Smooth muscle cell (in vitro differentiated cells): ENCODE measurements at regions not wholly inside any gene's neighbourhood (a gene's known extent, or its start where the extent isn't known, plus 50 kb on each side); places are given as distances from the start of the nearest gene placed in this dataset.
"Not testable (repeated sequence)": the region's sequence is repeated elsewhere in the genome, so short reads cannot be mapped to it uniquely, and the experiment has no call there.

Source experiments
- DNase-seq: peaks from one replicate; lab custom pipeline; 2025; ENCODE audit not compliant: unreplicated experiment; lab: John Stamatoyannopoulos, UW
- H2AFZ ChIP-seq: fragments of 200-600 bp; sonication (generic); 2 replicates; pipeline ENCODE4 v1.6.0; 2016; ENCODE audit warnings: antibody characterized with exemption, low read depth, mild to moderate bottlenecking
- H3F3A ChIP-seq: fragments of 200-600 bp; sonication (generic); 2 replicates; pipeline ENCODE4 v1.6.0; 2017; ENCODE audit warnings: antibody characterized with exemption, low read depth
- H3K27ac ChIP-seq: fragments of 200-600 bp; sonication (generic); 2 replicates; pipeline ENCODE4 v1.5.1; 2016; ENCODE audit warnings: low read depth, mild to moderate bottlenecking
- H3K27me3 ChIP-seq: fragments of 200-600 bp; sonication (generic); 2 replicates; pipeline ENCODE4 v1.6.1; 2016; ENCODE audit warnings: low read depth, mild to moderate bottlenecking
- H3K36me3 ChIP-seq: fragments of 200-600 bp; sonication (generic); 2 replicates; pipeline ENCODE4 v1.5.1; 2016; ENCODE audit warnings: low read depth
- H3K4me1 ChIP-seq: fragments of 200-600 bp; sonication (generic); 2 replicates; pipeline ENCODE4 v1.5.1; 2016; ENCODE audit warnings: low read depth
- H3K4me2 ChIP-seq: fragments of 200-600 bp; sonication (generic); 2 replicates; pipeline ENCODE4 v1.6.0; 2016; ENCODE audit warnings: mild to moderate bottlenecking
- H3K4me3 ChIP-seq: fragments of 200-600 bp; sonication (generic); 2 replicates; pipeline ENCODE4 v1.5.1; 2016; ENCODE audit warnings: mild to moderate bottlenecking
- H3K79me2 ChIP-seq: fragments of 200-600 bp; sonication (generic); 2 replicates; pipeline ENCODE4 v1.6.0; 2016; ENCODE audit warnings: low read depth, mild to moderate bottlenecking
- H3K9ac ChIP-seq: fragments of 200-600 bp; sonication (generic); 2 replicates; pipeline ENCODE4 v1.6.0; 2016; ENCODE audit warnings: low read depth
- H3K9me3 ChIP-seq: fragments of 200-600 bp; sonication (generic); replicated peaks from 2 replicates; pipeline ENCODE4 v1.5.1; 2016; ENCODE audit warnings: low read depth
- H4K20me1 ChIP-seq: fragments of 200-600 bp; sonication (generic); 2 replicates; pipeline ENCODE4 v1.6.0; 2016; ENCODE audit warnings: low read depth
- CTCF ChIP-seq: fragments of 200-600 bp; sonication (generic); IDR thresholded peaks from 2 replicates; pipeline ENCODE4 v1.5.1; 2017; ENCODE audit warnings: borderline replicate concordance, mild to moderate bottlenecking, antibody characterized with exemption; ENCODE audit not compliant: insufficient read depth, poor library complexity, severe bottlenecking
- WGBS: methylation state at CpG from one replicate; pipeline ENCODE4 v1.1.7; 2016; ENCODE audit warnings: low lambda C conversion rate; 5-methylcytosine and 5-hydroxymethylcytosine counted together

GRCh38 chr4:87915621-87916020, 59.9 kb upstream of the SPP1 start:
- WGBS = 79% methylated on average over 6 of the region's 6 CpGs
- H2AFZ ChIP-seq = no peak overlapping the region

GRCh38 chr4:87916626-87917025, 58.9 kb upstream of the SPP1 start:
- no peaks in the 10 kb centered on the region for H4K20me1 ChIP-seq
- H3K36me3 ChIP-seq = no peaks in the 10 kb centered on the region
- peaks cover 2% of the 10 kb centered on the region for H3K4me1 ChIP-seq
- H3K4me2 ChIP-seq = no peak overlapping the region
- DNase-seq = no peak
- H3F3A ChIP-seq = no peaks in the 10 kb centered on the region
- TF ChIP-seq CTCF = no peak
- peaks cover 4% of the 10 kb centered on the region for H3K27me3 ChIP-seq
- H3K79me2 ChIP-seq = no peaks in the 10 kb centered on the region
- no peak overlapping the region for H3K4me3 ChIP-seq
- no peak overlapping the region for H3K9ac ChIP-seq
- H3K9me3 ChIP-seq = no peaks in the 10 kb centered on the region
- no peak overlapping the region for H3K27ac ChIP-seq
- WGBS = 20% methylated on average over 2 of the region's 2 CpGs
- peak overlapping the region; percentile 17 for H2AFZ ChIP-seq

More at GRCh38 chr4:87915621-87916020, 59.9 kb upstream of the SPP1 start:
- H3K79me2 ChIP-seq = no peaks in the 10 kb centered on the region
- TF ChIP-seq CTCF = no peak
- no peaks in the 10 kb centered on the region for H3F3A ChIP-seq
- no peak overlapping the region for H3K4me3 ChIP-seq
- H4K20me1 ChIP-seq = no peaks in the 10 kb centered on the region
- H3K9me3 ChIP-seq = no peaks in the 10 kb centered on the region
- H3K4me2 ChIP-seq = no peak overlapping the region
- H3K9ac ChIP-seq = no peak overlapping the region
- no peak for DNase-seq
- H3K27ac ChIP-seq = no peak overlapping the region
- no peaks in the 10 kb centered on the region for H3K27me3 ChIP-seq
- no peaks in the 10 kb centered on the region for H3K36me3 ChIP-seq
- H3K4me1 ChIP-seq = peaks cover 9% of the 10 kb centered on the region

GRCh38 chr4:87917911-87918310, 57.6 kb upstream of the SPP1 start:
- H3K79me2 ChIP-seq, H3F3A ChIP-seq, H3K27me3 ChIP-seq, H3K4me1 ChIP-seq, H3K27ac ChIP-seq, H3K36me3 ChIP-seq, H3K9me3 ChIP-seq, H3K4me2 ChIP-seq, H3K9ac ChIP-seq, H3K4me3 ChIP-seq, H4K20me1 ChIP-seq, DNase-seq, H2AFZ ChIP-seq: not testable (repeated sequence)
- 65% methylated on average over 5 of the region's 5 CpGs for WGBS

GRCh38 chr4:87918314-87919058, 57.0 kb upstream of the SPP1 start:
- Histone ChIP-seq H3F3A (no peaks in the 10 kb centered on the region), H3K9ac (no peak overlapping the region), H3K9me3 (no peaks in the 10 kb centered on the region), H3K27ac (no peak overlapping the region), H4K20me1 (no peaks in the 10 kb centered on the region), H3K4me2 (no peak overlapping the region), H3K27me3 (peaks cover 8% of the 10 kb centered on the region), H3K4me1 (no peaks in the 10 kb centered on the region), H3K79me2 (no peaks in the 10 kb centered on the region), H3K36me3 (no peaks in the 10 kb centered on the region), H2AFZ (no peak overlapping the region), H3K4me3 (no peak overlapping the region)
- TF ChIP-seq CTCF = no peak
- 77% methylated on average over 3 of the region's 4 CpGs for WGBS
- no peak for DNase-seq

GRCh38 chr4:87919304-87919703, 56.2 kb upstream of the SPP1 start:
- not testable (repeated sequence) for H3F3A ChIP-seq, H3K27ac ChIP-seq, H3K79me2 ChIP-seq

More at GRCh38 chr4:87919304-87919703, 56.2 kb upstream of the SPP1 start:
- not testable (repeated sequence) for H3K27me3 ChIP-seq, H3K9ac ChIP-seq, H3K4me2 ChIP-seq, H3K4me1 ChIP-seq, H3K9me3 ChIP-seq, H2AFZ ChIP-seq, H4K20me1 ChIP-seq, H3K4me3 ChIP-seq, DNase-seq, H3K36me3 ChIP-seq
- 37% methylated on average over 1 of the region's 1 CpG for WGBS
